IPS-20b (cell line): ENCODE measurements at regions not wholly inside any gene's neighbourhood (a gene's known extent, or its start where the extent isn't known, plus 50 kb on each side); places are given as distances from the start of the nearest gene placed in this dataset.
"Not testable (repeated sequence)": the region's sequence is repeated elsewhere in the genome, so short reads cannot be mapped to it uniquely, and the experiment has no call there.

Experiments used
- H3K27ac ChIP-seq: one replicate; pipeline ENCODE4 v1.5.1; 2013; ENCODE audit warnings: low read length
- H3K27me3 ChIP-seq: 2 replicates; pipeline ENCODE4 v1.6.1; 2013; ENCODE audit warnings: mild to moderate bottlenecking, low read length, inconsistent platforms; ENCODE audit not compliant: insufficient read depth
- H3K36me3 ChIP-seq: 2 replicates; pipeline ENCODE4 v1.6.1; 2013; ENCODE audit warnings: low read depth, mild to moderate bottlenecking, inconsistent platforms, low read length, moderate library complexity; ENCODE audit not compliant: insufficient read depth
- H3K4me1 ChIP-seq: 2 replicates; pipeline ENCODE4 v1.6.1; 2013; ENCODE audit warnings: mild to moderate bottlenecking, control low read depth, inconsistent platforms, low read length, moderate library complexity; ENCODE audit not compliant: insufficient read depth
- H3K4me3 ChIP-seq: 2 replicates; pipeline ENCODE4 v1.5.1; 2013; ENCODE audit warnings: mild to moderate bottlenecking, low read length, inconsistent platforms
- H3K9ac ChIP-seq: 2 replicates; pipeline ENCODE4 v1.6.1; 2013; ENCODE audit warnings: low read depth, mild to moderate bottlenecking, inconsistent platforms, low read length, moderate library complexity
- H3K9me3 ChIP-seq: 2 replicates; pipeline ENCODE4 v1.6.1; 2013; ENCODE audit warnings: mild to moderate bottlenecking, low read depth, low read length, inconsistent platforms; ENCODE audit not compliant: insufficient read depth

DNA sequence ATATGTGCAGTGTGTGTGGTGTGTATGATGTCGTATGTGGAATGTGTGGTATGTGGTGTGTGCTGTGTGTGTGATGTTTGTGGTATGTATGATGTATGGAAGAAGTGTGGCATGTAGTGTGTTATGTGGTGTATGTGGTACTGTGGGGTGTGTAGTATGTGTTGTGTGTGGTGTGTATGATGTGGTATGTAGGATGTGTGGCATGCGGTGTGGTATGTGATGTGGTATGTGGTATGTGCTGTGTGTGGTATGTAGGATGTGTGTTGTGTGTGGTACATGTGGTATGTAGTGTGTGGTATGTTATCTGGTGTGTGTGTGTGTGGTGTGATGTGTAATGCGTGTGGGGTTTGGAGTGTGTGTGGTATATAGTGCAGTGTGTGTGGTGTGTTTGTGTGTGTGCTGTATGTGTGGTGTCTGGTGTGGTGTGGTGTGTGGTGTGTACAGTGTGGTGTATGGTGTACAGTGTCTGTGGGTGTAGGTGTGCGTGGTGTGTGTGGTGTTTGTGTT, 129.6 kb downstream of the ATP6V0E2 start:
- Histone ChIP-seq H3K36me3 (no peaks in the 10 kb centered on the region), H3K4me3 (no peak overlapping the region), H3K27ac (no peak overlapping the region), H3K9me3 (no peaks in the 10 kb centered on the region), H3K4me1 (no peaks in the 10 kb centered on the region), H3K27me3 (no peaks in the 10 kb centered on the region), H3K9ac (no peak overlapping the region)

DNA sequence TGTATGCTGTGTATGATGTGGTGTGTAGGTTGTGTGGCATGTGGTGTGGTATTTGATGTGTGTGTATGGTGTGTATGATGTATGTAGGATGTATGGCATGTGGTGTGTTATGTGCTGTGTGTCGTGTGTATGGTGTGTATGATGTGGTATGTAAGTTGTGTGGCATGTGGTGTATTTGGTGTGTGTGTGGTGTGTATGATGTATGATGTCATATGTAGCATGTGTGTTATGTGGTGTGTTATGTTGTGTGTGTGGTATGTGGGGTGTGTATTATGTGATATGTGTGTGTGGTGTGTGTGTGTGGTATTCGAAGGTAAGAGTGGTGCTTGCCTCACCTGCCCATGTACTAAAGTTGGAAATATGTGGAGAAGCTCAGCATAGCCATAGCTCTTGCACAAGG, 130.2 kb downstream of the ATP6V0E2 start:
- not testable (repeated sequence) for H3K9me3 ChIP-seq, H3K27me3 ChIP-seq, H3K4me1 ChIP-seq, H3K27ac ChIP-seq, H3K4me3 ChIP-seq, H3K36me3 ChIP-seq, H3K9ac ChIP-seq

DNA sequence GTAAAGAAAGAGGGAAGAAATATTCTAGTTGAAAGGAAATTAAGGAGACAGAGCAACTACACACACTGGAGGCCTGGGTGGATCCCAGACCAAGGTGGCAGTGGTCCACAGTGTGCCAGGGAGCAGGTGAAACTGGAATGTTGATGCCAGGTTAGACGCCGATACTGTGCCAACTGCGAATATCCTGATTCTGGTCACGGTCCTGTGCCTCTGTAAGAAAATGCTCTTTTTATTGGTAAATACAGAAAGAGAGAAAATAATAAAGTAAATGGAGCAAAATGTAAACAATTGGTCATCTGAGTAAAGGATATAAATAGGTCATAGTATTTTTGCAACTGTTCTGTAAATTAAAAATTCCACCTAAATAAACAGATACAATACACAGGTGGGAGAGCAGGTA, 131.1 kb downstream of the ATP6V0E2 start:
- not testable (repeated sequence) for H3K9ac ChIP-seq, H3K27ac ChIP-seq, H3K36me3 ChIP-seq, H3K9me3 ChIP-seq, H3K4me1 ChIP-seq, H3K27me3 ChIP-seq, H3K4me3 ChIP-seq

DNA sequence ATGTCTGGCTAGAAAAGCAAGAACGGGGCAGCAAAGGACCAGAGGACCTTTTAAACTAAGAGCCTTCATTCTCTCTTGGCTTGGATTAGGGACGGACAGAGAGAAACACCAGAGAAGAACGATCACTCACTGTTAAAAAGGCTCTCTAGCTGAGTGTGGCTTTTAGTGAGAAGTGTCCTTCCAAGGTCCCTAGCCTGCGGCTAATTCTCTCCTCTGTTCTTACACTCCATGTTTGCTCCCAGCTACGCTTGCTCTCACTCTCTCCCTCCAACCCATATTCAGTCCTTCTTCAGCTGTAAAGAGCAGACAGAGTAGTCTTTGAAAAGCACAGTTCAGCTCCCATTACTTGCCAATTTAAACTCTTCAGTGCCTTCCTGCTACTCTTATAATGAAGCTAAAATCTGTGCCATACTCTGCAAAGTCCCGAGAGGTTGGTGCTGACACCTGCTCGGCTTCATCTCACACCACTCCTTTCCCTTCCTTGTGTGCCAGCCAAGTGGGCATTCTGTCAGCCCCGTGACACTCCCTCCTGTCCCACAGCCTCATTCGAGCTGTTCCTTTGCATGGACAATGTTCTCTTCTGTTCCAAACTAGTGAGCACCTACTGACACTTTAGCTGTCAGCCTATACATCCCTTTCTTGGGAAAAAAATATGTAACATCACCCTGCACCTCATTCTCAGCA, 136.0 kb downstream of the ATP6V0E2 start:
- not testable (repeated sequence) for H3K9me3 ChIP-seq, H3K9ac ChIP-seq, H3K27ac ChIP-seq, H3K27me3 ChIP-seq, H3K4me3 ChIP-seq, H3K4me1 ChIP-seq, H3K36me3 ChIP-seq

DNA sequence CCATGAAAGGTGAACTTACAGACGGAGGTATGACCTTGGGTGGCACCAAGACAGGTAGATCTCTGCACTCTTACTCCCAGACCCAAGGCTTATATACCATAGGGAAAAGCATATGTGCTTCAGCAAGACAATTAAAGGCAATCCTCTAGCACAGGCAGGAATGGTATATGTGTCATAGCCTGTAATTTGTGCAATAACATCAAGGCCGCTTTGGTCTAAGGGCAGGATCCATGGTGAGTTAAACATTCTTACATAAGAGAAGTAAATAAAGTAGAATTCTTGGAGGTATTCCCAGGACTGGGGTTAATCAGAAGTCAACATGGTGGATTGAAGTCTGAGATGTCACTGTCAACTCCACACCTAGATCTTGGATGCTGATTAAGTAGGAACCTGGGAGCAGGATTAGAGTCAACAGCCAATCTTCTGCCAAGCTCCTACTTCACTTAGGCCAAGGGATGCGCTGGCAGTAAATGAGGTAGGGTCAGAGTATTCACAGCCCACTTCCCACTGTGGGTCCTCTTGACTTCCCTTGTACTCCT, 143.0 kb downstream of the ATP6V0E2 start:
- not testable (repeated sequence) for H3K4me1 ChIP-seq, H3K27ac ChIP-seq, H3K27me3 ChIP-seq, H3K9ac ChIP-seq, H3K36me3 ChIP-seq, H3K4me3 ChIP-seq, H3K9me3 ChIP-seq

DNA sequence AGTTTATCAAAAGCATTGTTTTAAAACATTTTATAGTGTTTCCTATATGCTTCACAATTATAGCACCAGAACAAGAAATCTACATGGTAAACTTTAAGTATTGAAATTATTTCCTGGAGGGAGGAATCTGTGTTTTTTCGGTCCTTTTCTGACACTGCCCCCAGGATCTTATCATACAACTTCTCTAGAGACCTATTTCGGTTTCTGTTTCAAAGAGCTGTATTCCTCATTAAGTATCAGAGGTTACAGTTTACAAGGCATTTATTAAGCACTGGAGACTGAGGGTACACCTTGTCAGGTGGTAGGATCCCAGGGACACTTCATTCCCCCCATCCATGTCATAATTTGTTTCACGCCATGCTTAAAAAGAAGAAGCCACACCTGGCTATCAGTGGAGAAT, 146.4 kb downstream of the ATP6V0E2 start:
- H3K4me1 ChIP-seq, H3K4me3 ChIP-seq, H3K9ac ChIP-seq, H3K27me3 ChIP-seq, H3K27ac ChIP-seq, H3K9me3 ChIP-seq, H3K36me3 ChIP-seq: not testable (repeated sequence)

DNA sequence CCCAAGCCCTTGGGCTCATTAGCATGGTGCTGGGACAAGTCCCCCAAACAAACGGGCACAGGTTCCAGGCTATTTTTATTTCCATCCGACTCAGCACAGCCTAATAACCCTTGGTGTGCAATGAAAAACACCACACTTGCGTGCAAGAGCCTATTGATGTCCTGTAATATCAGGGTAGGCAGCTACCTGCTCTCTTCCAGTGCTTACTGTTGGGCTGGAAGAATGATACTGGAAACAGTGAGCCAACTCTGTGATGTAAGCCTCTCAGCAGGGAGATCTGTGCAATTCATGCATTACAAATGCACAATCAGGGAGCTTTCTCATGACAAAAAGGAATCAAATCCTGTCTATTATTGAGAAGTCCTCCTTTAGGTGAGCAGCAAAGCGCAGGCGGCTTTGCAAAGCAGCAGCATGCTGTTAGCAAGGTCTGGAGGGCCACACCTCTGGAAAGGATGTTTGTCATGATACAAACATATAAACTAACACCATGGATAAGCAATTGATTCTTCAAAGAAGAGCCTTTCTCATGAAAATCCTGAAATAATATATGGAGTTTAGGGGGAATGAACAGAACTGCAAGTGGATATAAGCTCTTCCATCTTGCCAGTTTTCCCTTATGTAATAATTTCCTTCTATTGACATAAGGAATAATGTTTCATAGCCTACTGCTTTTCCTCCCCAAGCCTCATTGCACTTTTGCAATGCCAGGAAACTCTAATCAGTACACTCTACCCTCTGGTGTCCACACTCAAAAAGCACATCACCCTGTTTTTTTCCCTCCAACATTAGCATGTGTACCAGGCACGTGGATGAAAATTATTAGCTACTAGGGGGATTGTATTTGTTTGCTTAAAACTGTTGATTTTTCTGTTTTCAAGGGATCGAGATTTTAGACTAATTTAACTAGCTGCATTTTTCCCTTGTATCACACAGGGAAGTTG, 151.1 kb downstream of the ATP6V0E2 start:
- not testable (repeated sequence) for H3K27me3 ChIP-seq, H3K9me3 ChIP-seq, H3K9ac ChIP-seq, H3K4me1 ChIP-seq, H3K27ac ChIP-seq, H3K4me3 ChIP-seq, H3K36me3 ChIP-seq

DNA sequence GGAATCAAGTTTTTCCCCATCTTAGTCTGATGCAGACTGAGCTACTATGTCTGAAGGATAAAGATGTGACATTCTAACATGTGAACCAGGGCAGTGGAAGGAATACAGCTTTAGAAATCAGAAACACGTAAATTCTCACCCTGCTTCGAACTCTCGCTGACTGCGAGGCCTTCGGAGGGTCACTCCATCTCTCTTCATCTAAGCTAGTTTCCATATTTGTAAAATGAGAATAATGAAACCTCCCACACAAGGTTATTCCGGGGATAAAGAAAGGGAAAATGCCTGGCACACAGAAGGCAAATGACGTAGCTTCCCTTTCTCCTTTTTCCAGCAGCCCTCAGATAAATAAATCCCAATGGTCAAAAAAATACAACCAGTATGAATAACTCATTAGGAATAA, 152.0 kb downstream of the ATP6V0E2 start:
- H3K9me3 ChIP-seq, H3K4me3 ChIP-seq: not testable (repeated sequence)

DNA sequence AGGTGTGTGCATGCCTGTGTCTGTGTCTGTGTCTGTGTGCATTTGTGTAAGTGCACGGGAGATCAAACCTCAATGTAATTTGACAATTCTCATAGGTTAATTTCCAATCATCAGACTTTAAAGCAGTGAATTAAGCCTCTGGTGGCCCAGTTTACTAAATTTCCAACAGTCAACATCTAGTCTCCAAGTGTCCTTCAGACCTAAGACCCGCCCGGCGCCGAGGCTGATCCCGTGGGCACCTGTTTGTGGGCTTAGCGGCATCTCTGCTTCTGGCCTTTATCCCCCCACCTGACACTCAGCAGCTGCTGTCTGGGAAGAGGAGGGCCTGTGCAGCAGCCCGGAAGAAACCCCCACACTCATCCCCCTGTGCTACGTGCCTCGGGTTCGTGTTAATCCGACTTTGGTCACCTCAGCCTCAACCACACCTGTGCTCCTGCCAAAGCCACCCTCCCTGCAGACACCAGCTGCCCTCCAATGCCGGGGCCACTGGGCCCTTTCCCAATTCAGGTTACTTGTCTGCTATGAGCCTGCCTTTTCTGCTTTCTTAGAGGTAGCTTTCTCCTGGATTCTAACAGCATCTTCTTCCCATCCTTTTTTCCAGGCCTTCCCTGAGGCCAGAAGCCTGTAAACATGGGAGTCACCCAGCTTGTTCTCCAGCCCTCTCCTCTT, 154.7 kb downstream of the ATP6V0E2 start:
- not testable (repeated sequence) for H3K4me1 ChIP-seq, H3K36me3 ChIP-seq, H3K9me3 ChIP-seq, H3K9ac ChIP-seq, H3K27me3 ChIP-seq, H3K27ac ChIP-seq, H3K4me3 ChIP-seq

More for the DNA sequence above, 152.0 kb downstream of the ATP6V0E2 start:
- not testable (repeated sequence) for H3K9ac ChIP-seq, H3K4me1 ChIP-seq, H3K36me3 ChIP-seq, H3K27ac ChIP-seq, H3K27me3 ChIP-seq

DNA sequence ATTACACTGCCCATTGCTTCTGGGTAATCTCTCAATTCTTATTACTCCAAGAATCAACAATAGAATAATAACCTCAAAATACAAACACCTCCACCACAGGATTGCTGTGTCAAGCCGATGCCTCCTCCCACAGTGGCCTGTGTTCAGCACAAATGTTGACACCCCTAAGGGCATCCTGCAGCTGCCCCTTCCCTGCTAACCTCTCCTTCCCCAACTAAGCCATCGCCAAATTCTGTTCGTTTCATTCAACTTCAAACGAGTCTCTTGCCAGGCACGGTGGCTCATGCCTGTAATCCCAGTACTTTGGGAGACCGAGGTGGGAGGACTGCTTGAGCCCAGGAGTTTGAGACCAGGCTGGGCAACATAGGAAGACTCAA, 155.2 kb downstream of the ATP6V0E2 start:
- H3K9ac ChIP-seq, H3K4me3 ChIP-seq, H3K4me1 ChIP-seq, H3K27ac ChIP-seq, H3K36me3 ChIP-seq, H3K9me3 ChIP-seq, H3K27me3 ChIP-seq: not testable (repeated sequence)

DNA sequence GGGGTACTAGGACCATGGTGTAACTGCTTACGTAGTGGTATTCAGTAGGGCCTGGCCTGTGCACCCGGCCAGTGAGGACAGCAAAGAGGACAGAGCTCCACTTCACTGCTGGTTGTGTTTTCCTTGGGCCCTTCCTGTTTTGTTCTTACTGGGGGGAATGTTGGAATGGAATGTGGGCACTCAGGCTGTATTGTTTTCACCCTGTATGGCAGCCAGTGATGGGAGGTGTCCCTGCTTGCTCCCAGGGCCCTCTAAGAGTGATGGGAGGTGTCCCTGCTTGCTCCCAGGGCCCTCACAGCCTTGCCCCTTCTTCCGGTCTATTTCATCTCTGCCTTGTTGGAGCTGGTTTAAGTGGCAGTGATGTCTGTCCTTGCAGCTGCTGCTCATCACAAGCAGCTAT, 158.0 kb downstream of the ATP6V0E2 start:
- not testable (repeated sequence) for H3K9ac ChIP-seq, H3K4me3 ChIP-seq, H3K4me1 ChIP-seq, H3K27me3 ChIP-seq, H3K27ac ChIP-seq, H3K36me3 ChIP-seq, H3K9me3 ChIP-seq

DNA sequence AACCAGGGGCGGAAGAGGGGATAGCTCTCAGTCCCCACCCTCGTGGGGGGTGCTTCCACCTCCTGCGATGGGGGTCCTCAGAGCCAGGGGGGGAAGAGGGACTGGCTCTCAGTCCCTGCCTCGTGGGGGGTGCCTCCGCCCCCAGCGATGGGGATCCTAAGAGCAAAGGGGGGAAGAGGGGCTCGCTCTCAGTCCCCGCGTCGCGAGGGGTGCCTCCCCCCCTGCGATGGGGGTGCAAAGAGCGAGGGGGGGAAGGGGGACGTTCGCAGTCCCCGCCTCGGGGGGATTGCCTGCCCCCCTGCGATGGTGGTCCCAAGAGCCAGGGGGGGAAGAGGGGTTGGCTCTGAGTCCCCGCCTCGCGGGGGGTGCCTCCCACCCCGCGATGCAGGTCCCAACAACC, 159.9 kb downstream of the ATP6V0E2 start:
- not testable (repeated sequence) for H3K4me3 ChIP-seq, H3K36me3 ChIP-seq, H3K9me3 ChIP-seq, H3K27me3 ChIP-seq, H3K9ac ChIP-seq, H3K27ac ChIP-seq, H3K4me1 ChIP-seq
